ENCODE measurements at regions not wholly inside any gene's neighbourhood (a gene's known extent, or its start where the extent isn't known, plus 50 kb on each side); places are given as distances from the start of the nearest gene placed in this dataset.

DNA sequence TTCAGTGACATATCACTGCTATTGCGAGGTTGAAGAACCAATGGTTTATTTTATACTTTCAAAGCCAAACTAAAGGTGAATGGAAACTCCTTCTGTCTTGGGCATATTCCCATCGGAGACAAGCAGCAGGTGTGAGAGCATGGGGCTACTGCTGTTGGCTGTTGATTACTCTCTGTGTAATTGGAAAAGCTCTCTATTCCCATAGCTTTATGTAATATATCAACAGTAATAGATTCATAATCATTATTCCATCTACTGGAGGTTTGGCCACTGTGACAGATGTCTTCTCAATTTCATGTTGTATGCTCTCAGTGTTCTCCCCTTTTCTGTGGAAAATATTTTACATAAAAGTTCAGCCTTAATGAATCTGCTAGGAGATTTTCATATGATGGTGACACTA is 352.0 kb downstream of the BTG1 start:
- TF ChIP-seq CTCF (conservative IDR thresholded peaks at IDR 0.05; ENCODE audit: low read depth, low read length) (no peak), EZH2 (IDR thresholded peaks at IDR 0.05; ENCODE audit: low read length, unreplicated experiment) (no peak), EZH2phosphoT487 (IDR thresholded peaks at IDR 0.05; ENCODE audit: borderline replicate concordance, low read length) (no peak)

Data from PC-3 (cell line).